GM12874 (cell line): ENCODE measurements at regions not wholly inside any gene's neighbourhood (a gene's known extent, or its start where the extent isn't known, plus 50 kb on each side); places are given as distances from the start of the nearest gene placed in this dataset.

Source experiments
- TF ChIP-seq, protein P1 (sequence below): IDR thresholded peaks from 2 replicates; pipeline ENCODE4 v1.5.1; 2011; ENCODE audit warnings: low read depth, mild to moderate bottlenecking, control low read depth, low read length, moderate library complexity; ENCODE audit not compliant: insufficient read depth

DNA sequence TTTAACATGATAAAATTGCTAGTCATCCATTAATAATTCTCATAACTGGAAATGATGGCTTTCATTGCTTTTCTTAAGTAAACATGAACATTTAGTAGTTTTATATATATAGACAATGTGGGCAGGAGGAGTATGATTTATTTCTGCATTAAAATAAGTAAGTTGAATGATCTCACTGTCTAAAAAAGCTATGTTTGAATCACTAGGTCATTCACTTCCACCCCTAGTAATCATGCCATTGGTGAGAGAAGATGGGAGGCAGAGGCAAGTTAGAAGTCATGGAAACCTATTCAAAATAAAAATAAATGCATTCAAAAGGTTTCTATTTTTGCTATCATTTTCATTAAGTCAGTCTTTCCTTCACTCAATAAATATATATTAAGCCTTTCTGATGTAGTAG lies 226.4 kb downstream of the DUSP10 start:
- TF ChIP-seq, protein P1, sequence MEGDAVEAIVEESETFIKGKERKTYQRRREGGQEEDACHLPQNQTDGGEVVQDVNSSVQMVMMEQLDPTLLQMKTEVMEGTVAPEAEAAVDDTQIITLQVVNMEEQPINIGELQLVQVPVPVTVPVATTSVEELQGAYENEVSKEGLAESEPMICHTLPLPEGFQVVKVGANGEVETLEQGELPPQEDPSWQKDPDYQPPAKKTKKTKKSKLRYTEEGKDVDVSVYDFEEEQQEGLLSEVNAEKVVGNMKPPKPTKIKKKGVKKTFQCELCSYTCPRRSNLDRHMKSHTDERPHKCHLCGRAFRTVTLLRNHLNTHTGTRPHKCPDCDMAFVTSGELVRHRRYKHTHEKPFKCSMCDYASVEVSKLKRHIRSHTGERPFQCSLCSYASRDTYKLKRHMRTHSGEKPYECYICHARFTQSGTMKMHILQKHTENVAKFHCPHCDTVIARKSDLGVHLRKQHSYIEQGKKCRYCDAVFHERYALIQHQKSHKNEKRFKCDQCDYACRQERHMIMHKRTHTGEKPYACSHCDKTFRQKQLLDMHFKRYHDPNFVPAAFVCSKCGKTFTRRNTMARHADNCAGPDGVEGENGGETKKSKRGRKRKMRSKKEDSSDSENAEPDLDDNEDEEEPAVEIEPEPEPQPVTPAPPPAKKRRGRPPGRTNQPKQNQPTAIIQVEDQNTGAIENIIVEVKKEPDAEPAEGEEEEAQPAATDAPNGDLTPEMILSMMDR = no peak

DNA sequence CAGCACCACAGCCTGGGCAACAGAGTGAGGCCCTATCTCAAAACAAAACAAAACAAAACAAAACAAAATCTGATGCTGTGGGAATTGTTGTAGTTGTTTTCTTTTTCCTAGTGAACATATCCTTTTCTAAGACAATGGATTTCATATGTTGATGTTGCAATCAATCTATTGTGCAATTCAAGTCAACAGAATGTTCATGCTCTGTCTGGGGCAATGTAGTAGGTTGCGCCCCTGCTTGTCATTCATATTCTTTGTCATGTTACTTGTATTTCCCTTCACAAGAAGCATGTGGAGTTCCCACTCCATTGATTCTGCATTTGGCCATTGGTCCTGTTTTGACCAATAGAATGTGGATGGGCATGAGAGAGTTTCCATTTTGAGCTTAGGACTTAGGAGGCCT lies 223.9 kb downstream of the DUSP10 start:
- TF ChIP-seq, protein P1 = no peak

- TF ChIP-seq, protein P1 = no peak
Observed at GRCh38 chr1:221520250-221520649, 221.6 kb downstream of the DUSP10 start.

DNA sequence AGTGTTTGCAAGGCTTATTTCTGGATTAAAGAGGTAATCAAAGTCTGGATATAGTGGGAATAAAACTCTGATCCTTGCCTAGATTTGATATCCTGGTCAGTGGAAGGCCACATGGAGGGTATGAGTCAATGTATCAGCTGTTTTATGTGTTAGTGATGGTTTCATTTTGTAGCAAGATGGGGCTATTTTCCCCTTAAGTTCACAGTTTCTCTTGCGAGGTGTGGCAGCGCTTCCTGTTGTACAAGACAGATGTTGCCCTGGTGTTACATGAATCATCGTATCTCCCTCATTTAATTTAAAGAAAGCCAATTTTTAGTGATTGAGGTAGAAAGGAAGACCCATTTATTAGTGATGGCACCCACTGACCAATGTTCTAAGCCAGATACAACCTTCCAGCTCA lies 220.2 kb downstream of the DUSP10 start:
- TF ChIP-seq, protein P1 = no peak

DNA sequence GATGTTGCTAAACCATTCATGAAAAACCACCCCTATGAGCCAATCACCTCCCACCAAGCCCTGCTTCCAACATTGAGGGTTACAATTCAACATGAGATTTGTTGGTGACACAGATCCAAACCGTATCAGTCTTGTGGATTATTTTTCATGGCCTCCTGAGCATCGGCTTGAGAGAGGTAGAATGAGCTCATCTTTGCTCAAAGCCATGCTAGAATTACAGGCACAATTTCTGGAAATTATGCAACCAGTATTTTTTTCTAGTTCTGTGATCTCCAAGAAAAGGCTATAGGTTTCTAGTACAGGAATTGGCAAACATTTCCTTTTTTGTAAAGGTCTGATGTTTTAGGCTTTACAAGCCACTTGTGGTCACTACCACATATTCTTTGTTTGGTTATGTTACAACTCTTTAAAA lies 219.4 kb downstream of the DUSP10 start:
- TF ChIP-seq, protein P1 = no peak

- TF ChIP-seq, protein P1 = no peak
Observed at GRCh38 chr1:221525749-221526148, 216.1 kb downstream of the DUSP10 start.

DNA sequence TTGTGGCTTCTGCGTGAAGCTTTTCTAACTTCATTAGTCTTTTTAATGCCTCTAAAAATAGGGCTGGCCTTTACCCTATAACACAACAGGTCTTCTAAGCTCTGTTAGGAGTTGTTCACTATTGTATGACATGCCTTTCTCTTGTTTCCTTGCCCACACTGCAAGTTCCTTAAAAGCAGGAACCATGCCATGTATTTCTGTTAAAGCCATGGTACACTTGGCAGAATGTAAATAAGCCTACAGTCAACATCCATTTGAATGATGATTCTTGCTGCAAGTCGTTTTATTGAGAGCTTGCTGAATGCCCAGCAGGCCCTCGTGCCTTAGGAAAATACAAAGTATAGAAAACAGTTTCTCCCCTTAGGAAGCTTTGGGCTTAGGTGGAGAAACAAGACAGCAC lies 214.6 kb downstream of the DUSP10 start:
- TF ChIP-seq, protein P1 = no peak
